Hippocampal formation (tissue), 2 donors: ENCODE measurements at regions not wholly inside any gene's neighbourhood (a gene's known extent, or its start where the extent isn't known, plus 50 kb on each side); places are given as distances from the start of the nearest gene placed in this dataset.
A peak's percentile ranks its signal among the peaks of the same experiment; 100 is the strongest.

Experiments used
- DNase-seq, 2 donors: peaks; one replicate each; lab custom pipeline; 2025; lab: John Stamatoyannopoulos, UW

DNA sequence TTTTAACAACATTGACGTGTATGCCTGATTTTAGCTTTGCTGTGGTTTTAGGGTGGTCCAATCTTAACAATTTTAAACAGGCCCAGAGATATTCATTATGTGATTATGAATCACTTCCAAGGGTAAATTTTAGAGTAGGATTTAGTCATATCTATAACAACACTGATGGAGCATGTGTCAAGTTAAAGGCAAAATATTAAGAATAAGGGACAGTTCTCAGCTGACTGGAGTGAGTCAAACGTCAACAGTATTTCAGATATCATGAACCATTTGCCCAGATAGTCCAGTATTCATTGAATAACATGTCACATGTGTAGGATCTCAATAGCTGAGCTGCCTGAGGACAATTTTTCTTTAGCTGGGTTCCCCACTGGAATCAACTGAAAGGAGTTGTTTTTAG is 61.3 kb upstream of the VCX2 start:
- no peak for DNase-seq

- DNase-seq: no peak
These were observed 62.0 kb upstream of the VCX2 start for GRCh38 chrX:8233091-8233490.

GRCh38 chrX:8235026-8235425 is 64.0 kb upstream of the VCX2 start:
- DNase-seq: no peak

DNA sequence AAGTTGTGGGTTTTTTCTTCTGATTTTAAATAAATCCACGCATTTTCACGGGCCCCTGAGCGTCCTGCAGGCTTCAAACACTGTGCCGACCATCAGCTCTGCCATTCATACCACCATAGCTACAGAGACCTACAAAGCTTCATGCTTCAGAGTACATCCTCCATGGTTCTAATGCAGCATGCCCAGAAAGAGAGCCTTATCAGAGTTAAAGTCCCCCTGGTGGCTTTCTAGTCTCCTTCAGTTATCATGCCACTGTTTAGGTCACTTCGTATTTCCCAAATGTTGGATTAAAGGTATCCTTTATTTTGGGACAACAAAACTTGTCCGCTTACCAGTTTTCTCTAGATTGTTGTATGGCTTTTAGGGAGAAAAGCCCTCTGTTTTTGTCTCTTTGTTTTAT is 66.7 kb upstream of the VCX2 start:
- DNase-seq: no peak

GRCh38 chrX:8242431-8243020 is 71.5 kb upstream of the VCX2 start:
- DNase-seq: no peak

DNA sequence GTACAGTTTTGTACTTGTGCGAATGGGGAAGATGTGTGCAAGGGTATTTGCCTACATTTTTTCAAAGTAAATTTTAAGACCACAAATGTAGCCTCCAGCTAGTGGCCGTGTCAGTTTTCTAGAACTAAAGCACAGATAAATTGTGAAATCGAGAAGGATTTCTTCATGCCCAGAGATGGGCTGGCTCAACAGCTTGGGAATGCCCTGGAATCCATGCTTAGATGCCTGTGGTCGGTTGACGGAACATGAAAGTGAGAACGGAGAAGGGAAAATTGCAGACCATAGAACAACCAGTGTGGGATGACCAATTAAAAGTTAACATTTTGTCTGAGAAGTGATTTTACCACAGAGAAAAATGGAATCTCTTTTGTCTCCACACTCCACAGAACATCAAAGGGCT is 73.2 kb upstream of the VCX2 start:
- DNase-seq: no peak

DNA sequence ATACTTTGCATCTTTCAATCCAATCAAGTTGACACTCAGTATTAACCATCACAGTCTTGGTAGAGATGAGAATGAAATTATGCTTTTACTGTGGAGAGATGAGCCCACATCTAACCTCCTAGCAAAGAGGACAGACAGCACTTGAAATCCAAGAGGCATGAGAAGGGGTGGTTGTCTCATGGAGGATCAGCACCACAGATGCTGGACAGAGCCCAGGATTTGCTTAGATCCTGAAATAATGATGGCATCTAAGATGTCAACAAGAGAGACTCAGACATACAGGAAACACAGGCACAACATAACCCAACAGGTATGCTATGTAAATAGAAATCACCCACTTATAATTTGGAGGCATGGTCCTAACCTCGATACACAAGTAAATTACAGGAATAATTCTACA is 74.3 kb upstream of the VCX2 start:
- no peak for DNase-seq

DNA sequence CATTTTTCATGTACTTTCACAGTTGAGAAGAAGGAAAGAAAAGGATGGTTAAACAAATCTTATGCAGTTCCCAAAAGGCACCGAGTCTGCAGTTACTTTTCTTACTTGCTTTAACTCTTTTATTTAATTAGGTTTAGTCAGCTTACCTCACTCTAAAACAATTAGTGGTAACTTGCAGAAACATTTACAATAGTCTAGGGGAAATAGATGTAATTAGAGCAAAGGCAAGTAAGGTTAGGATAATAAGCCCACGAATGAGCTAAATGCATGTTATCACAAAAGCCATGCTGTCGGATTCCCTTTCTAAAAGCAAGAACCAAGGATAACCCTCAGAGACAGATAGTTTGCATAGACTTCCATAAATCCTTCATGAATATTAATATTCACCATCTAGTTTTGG is 82.0 kb upstream of the VCX2 start:
- DNase-seq: no peak

DNA sequence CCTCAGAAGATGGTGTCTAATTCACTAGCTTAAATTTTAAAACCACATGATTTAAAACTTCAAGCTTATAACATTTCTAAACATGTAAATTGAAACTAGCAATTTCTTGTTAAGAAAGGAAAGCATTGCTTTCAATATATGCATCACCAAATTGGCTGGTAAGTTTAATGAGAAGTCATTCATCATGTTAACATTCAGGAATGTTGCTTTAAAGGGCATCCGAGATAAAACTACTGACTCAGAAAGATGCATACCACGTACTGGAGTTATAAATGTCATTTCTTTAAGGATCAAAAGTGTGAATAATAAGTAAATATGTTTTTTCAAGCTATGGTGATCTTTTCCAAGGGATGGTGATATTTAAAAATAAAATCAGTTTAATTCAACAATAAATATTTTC is 83.3 kb upstream of the VCX2 start:
- no peak for DNase-seq

DNA sequence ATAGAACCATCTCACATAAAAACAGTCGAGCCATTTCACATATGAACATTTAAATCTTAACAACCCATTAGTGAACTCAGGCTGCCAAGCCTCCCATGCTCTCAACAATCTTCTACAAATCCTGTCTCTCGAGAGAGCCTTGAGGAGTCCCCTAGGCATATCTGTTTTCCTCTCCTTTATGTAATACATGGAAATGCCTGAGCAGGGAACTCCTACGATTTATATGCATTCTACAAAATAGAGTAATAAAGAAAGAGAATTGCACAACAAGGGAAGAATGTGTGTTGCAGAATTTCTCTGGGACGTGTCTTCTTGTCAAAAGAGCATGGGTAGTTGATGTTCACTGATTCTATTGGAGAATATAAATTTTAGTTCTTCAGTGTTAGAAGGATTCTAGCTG is 101.8 kb upstream of the VCX2 start:
- no peak for DNase-seq

DNA sequence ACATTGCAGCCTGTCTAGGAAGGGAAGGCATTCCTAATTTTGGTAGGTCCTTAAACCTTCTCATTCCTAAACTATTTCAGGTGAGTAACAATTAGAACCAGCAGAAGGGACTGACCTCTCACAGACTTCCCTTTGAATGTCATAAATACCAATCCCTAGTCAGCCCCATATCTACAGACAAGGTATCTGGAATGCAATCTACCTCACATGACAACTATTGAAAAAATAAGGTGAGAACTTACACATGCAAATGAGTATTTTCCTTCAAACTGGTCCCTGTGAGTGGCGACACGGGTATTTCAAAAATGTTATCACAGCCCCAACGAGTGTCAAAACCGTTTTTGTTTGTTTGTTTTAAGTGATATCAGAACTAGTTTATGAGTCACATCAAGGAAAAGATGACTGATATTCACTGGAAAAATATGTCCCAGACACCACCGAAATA is 102.4 kb upstream of the VCX2 start:
- DNase-seq: no peak

DNA sequence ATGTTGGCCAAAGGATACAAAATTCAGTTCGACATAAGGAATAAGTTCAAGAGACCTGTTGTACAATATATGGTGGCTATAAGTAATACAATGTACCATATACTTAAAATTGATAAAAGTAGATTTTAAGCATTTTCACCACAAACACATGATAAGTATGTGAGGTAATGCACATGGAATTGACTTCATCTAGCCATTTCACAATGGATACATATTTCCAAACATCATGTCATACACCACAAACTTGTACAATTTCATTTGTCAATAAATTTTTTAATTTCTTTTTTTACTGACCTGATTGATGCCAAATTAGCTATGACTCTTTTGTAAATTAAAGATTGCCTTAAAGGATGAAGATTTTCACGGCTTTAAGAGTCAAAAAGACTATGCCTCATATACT is 103.1 kb upstream of the VCX2 start:
- DNase-seq: no peak

GRCh38 chrX:8278557-8278956 is 107.5 kb upstream of the VCX2 start:
- no peak for DNase-seq

DNA sequence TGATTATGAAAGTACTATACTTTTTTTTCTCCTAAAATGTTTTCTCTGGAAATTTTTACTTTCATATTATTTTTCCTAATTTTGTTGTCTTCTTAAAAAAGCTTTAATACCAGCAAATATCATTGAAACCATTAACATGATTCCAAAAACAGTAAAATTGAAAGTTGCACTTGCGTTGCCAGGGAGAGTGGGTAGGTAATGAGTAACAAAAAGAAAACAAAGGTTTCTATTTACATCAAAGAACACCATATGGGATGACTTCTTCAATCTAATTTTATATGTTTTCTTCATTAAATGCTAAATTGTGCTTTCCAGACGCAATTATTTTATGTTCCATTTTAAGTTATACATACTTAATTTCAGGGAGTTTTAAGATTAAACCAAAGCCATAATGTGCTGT is 108.3 kb upstream of the VCX2 start:
- DNase-seq: no peak

DNA sequence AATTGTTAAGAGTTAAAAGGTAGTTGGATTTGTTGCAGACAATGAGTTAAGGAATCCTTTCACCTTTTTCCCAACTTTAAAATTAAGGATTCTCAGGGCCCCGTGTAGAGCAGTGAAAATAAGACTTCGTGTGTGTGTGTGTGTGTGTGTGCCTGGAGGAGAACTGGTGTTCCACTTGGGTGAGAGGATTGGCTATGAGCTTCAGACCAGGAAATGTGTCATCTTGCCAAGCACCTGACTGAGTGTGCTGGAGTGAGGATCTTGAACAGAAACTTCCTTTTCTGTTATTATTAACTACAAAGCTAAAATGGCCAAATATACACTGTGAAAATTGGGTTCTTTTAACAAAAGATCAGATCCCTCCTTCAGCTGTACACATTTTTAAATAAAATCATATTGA is 113.1 kb upstream of the VCX2 start:
- no peak for DNase-seq

GRCh38 chrX:8288590-8288989 is 117.5 kb upstream of the VCX2 start:
- DNase-seq: no peak

GRCh38 chrX:8289523-8289922 is 118.5 kb upstream of the VCX2 start:
- DNase-seq: no peak

- DNase-seq: no peak
These were observed 126.7 kb upstream of the VCX2 start for GRCh38 chrX:8297766-8298165.

GRCh38 chrX:8304668-8305067 is 133.6 kb upstream of the VCX2 start:
- no peak for DNase-seq

- DNase-seq: no peak
These were observed 134.3 kb upstream of the VCX2 start for GRCh38 chrX:8305350-8305749.

DNA sequence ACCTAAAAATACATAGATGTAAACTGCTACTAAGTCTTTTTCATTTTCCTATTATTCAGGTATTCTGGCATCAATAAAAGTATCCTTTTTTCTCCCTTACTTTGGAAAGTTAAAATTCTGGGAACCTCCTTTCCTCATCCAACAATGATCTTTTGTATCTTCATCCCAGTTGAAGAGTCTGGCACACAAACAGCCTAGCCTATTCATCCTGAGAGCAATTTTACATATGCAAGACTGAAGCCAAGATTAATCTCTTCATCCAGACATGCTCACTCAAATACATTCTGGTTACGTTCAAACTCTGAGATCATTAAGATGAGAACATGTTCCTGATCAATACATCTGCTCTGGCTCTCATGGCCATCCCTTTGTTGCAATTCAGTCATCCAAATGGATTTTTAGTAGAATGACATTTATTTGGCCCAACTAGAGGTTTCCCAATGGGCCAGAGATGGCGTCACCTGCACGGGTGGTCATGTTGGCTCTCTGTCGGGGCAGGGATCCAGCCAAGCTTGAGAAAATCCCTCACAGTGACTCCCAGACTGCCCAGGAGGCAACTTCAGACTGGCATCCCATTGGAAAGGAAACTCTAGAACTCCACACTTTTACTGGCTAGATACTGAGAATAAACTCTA is 135.3 kb upstream of the VCX2 start:
- DNase-seq: peak; percentile 3 to 16

DNA sequence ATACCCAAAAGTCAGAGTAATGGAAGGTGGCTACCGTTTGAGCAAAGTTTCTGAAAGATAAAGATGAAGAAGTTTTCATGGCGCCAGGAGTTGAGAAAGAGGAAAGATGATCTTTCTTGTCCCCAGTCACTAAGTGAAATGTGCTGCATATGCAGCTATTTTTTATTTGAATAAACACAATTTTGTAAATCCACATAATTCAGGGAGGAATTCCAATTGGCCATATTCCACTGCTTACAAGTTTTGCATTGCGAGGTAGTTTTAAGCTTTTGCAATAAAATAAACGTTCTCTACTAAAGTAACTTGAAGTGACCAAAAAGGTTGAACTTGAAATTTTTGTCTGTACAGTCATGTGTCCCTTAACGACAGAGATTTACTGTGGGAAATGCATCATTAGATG is 139.3 kb upstream of the VCX2 start:
- DNase-seq: no peak

DNA sequence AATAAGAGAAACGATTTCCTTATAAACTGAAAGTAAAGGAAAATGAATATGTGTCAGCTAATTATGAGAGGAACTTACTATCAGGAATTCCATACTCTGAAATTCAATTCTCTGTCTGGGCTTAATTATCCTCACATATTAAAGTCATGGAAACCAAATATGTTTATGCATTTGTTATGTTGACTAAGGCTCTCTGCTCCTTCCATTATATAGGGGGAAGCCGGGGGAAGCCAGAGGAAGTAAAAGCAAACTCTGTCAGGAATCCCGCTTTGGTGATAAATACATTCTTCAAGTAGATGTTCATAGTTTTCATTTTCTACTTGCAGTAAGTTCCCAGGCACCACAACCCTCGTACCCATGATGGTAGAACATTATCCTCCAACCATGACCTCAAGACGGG is 142.8 kb upstream of the VCX2 start:
- DNase-seq: no peak

DNA sequence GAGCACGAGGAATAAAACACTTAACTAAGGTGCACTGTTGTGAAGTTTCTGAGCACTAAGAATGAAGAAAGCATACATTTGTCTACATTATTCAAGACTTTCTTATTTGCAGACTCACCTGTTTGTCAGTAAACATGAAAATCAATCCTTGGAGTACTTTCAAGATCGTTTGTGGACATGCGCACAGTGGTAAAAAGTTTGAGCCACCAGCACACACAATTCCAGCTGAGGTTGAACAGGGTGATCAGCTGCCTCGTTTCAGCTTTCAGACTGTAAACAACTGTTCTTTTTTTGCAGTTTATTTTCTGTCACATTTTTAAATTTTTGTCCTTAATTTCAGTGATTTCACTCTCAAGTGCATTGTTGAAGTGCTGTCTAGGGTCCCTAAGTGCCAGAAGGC is 143.8 kb upstream of the VCX2 start:
- DNase-seq: no peak
